ENCODE measurements at regions not wholly inside any gene's neighbourhood (a gene's known extent, or its start where the extent isn't known, plus 50 kb on each side); places are given as distances from the start of the nearest gene placed in this dataset.

GRCh38 chr6:66740346-66740745 is 1033.3 kb upstream of the EYS start:
- no peak overlapping the region for H3K4me3 ChIP-seq
- intact Hi-C loops (cut with DNase I): no loop called here
- WGBS: 83% methylated on average over 1 of the region's 1 CpG
- H3K27me3 ChIP-seq (replicated peaks; ENCODE audit: insufficient read depth): no peaks in the 10 kb centered on the region
- H3K4me1 ChIP-seq (replicated peaks): no peaks in the 10 kb centered on the region
- H3K27ac ChIP-seq: no peak overlapping the region
- no peak for DNase-seq (ENCODE audit: low spot score)
- H3K36me3 ChIP-seq: no peaks in the 10 kb centered on the region
- H3K9me3 ChIP-seq: no peaks in the 10 kb centered on the region
- no peak for TF ChIP-seq CTCF (IDR thresholded peaks at IDR 0.05)
- TF ChIP-seq POLR2A (IDR thresholded peaks at IDR 0.05): no peak
- TF ChIP-seq POLR2AphosphoS5 (IDR thresholded peaks at IDR 0.05): no peak

- WGBS: 63% methylated on average over 5 of the region's 5 CpGs
- Histone ChIP-seq H3K36me3 (no peaks in the 10 kb centered on the region), H3K9me3 (no peaks in the 10 kb centered on the region), H3K27me3 (replicated peaks; ENCODE audit: insufficient read depth) (no peaks in the 10 kb centered on the region), H3K4me1 (replicated peaks) (no peaks in the 10 kb centered on the region), H3K27ac (no peak overlapping the region), H3K4me3 (no peak overlapping the region)
- TF ChIP-seq CTCF (IDR thresholded peaks at IDR 0.05): no peak
- no peak for TF ChIP-seq POLR2A (IDR thresholded peaks at IDR 0.05)
- TF ChIP-seq POLR2AphosphoS5 (IDR thresholded peaks at IDR 0.05): no peak
- no peak for DNase-seq (ENCODE audit: low spot score)
- intact Hi-C loops (cut with DNase I): no loop called here
Observed at GRCh38 chr6:66735106-66735890, 1028.3 kb upstream of the EYS start.

GRCh38 chr6:66731310-66731709 is 1024.3 kb upstream of the EYS start:
- H3K36me3 ChIP-seq: no peaks in the 10 kb centered on the region
- no peak for DNase-seq (ENCODE audit: low spot score)
- no peak for TF ChIP-seq POLR2A (IDR thresholded peaks at IDR 0.05)
- no peak for TF ChIP-seq POLR2AphosphoS5 (IDR thresholded peaks at IDR 0.05)
- no peak for TF ChIP-seq CTCF (IDR thresholded peaks at IDR 0.05)
- H3K27ac ChIP-seq: no peak overlapping the region
- H3K9me3 ChIP-seq: no peaks in the 10 kb centered on the region
- no peaks in the 10 kb centered on the region for H3K27me3 ChIP-seq (replicated peaks; ENCODE audit: insufficient read depth)
- intact Hi-C loops (cut with DNase I): no loop called here
- 97% methylated on average over 1 of the region's 1 CpG for WGBS
- H3K4me3 ChIP-seq: no peak overlapping the region
- H3K4me1 ChIP-seq (replicated peaks): no peaks in the 10 kb centered on the region

GRCh38 chr6:66725670-66726069 is 1018.6 kb upstream of the EYS start:
- no peak for DNase-seq (ENCODE audit: low spot score)
- TF ChIP-seq POLR2A (IDR thresholded peaks at IDR 0.05) (no peak), POLR2AphosphoS5 (IDR thresholded peaks at IDR 0.05) (no peak), CTCF (IDR thresholded peaks at IDR 0.05) (no peak)
- Histone ChIP-seq H3K27ac (no peak overlapping the region), H3K4me1 (replicated peaks) (no peaks in the 10 kb centered on the region), H3K9me3 (no peaks in the 10 kb centered on the region), H3K4me3 (no peak overlapping the region), H3K36me3 (no peaks in the 10 kb centered on the region), H3K27me3 (replicated peaks; ENCODE audit: insufficient read depth) (no peaks in the 10 kb centered on the region)
- intact Hi-C loops (cut with DNase I): no loop called here
- WGBS: 88% methylated on average over 3 of the region's 3 CpGs

GRCh38 chr6:66717801-66718200 is 1010.8 kb upstream of the EYS start:
- no peaks in the 10 kb centered on the region for H3K36me3 ChIP-seq
- no peak for DNase-seq (ENCODE audit: low spot score)
- H3K4me3 ChIP-seq: no peak overlapping the region
- intact Hi-C loops (cut with DNase I): no loop called here
- no peaks in the 10 kb centered on the region for H3K27me3 ChIP-seq (replicated peaks; ENCODE audit: insufficient read depth)
- H3K27ac ChIP-seq: no peak overlapping the region
- 93% methylated on average over 4 of the region's 4 CpGs for whole genome bisulfite sequencing
- H3K4me1 ChIP-seq (replicated peaks): no peaks in the 10 kb centered on the region
- TF ChIP-seq POLR2AphosphoS5 (IDR thresholded peaks at IDR 0.05) (no peak), CTCF (IDR thresholded peaks at IDR 0.05) (no peak), POLR2A (IDR thresholded peaks at IDR 0.05) (no peak)
- no peaks in the 10 kb centered on the region for H3K9me3 ChIP-seq

Data from prostate gland (tissue), 2 donors.